Spleen (tissue), 7 donors: ENCODE measurements at regions not wholly inside any gene's neighbourhood (a gene's known extent, or its start where the extent isn't known, plus 50 kb on each side); places are given as distances from the start of the nearest gene placed in this dataset.

ENCODE experiments used
- CTCF ChIP-seq, 11 experiments: fragments of 200-600 bp in 7 of 11; fragments of 450-650 bp in 4 of 11; sonication (generic) in 4 of 11; IDR thresholded peaks in 8 of 11; conservative IDR thresholded peaks in 3 of 11; 1 replicate in 7 of 11; 2 replicates in 4 of 11; pipeline versions ENCODE4 v1.4.0 to v1.8.0; 2016 to 2021; ENCODE audit warnings: antibody characterized with exemption in 11 of 11, inconsistent platforms in 4 of 11, mild to moderate bottlenecking in 1 of 11
- POLR2A ChIP-seq, 3 donors: fragments of 450-650 bp; IDR thresholded peaks; one replicate each; pipeline ENCODE4 v1.5.1; 2017; ENCODE audit warnings: antibody characterized with exemption in 3 of 3, mild to moderate bottlenecking in 1 of 3
- POLR2AphosphoS5 ChIP-seq, 3 donors: sonication (generic); formaldehyde crosslinking; IDR thresholded peaks; one replicate each; pipeline ENCODE4 v1.5.1; 2017; ENCODE audit warnings: antibody characterized with exemption in 3 of 3
- donor health status: DM: no; HTN: no; CAD: no; lungs with moderate emphysema.
- donor health status: DM: no; HTN: no; CAD: no.
- donor health status: DM: no; HTN: no; CAD: no.

- TF ChIP-seq CTCF (IDR thresholded peaks at IDR 0.05 in 8 of 11, conservative IDR thresholded peaks at IDR 0.05 in 3 of 11), result no peak
- no peak for TF ChIP-seq POLR2A (IDR thresholded peaks at IDR 0.05)
- TF ChIP-seq POLR2AphosphoS5 (IDR thresholded peaks at IDR 0.05), result no peak
These were observed 141.3 kb upstream of the LYZL2 start for GRCh38 chr10:30770816-30771215.
